ENCODE measurements at regions not wholly inside any gene's neighbourhood (a gene's known extent, or its start where the extent isn't known, plus 50 kb on each side); places are given as distances from the start of the nearest gene placed in this dataset.

DNA sequence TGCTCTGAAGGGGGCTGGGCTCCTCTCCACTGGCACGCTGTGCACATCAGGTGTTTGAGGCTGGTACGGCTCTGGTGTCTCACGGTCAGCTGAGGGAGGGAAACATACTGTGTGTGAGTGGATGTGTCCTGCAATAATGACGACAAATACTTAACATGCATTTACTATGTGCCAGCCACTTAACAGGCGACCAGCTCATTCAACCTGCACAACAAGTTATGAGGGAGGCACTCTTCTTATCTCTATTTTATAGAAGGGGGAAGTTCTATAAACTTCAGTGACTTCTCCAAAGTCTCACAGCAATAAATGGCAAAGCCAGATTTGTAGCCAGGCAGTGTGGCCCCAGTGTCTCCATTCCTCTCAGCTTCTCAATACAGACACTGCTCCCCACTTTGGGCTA is 83.1 kb upstream of the LINGO1 start:
- TF ChIP-seq, protein P1, sequence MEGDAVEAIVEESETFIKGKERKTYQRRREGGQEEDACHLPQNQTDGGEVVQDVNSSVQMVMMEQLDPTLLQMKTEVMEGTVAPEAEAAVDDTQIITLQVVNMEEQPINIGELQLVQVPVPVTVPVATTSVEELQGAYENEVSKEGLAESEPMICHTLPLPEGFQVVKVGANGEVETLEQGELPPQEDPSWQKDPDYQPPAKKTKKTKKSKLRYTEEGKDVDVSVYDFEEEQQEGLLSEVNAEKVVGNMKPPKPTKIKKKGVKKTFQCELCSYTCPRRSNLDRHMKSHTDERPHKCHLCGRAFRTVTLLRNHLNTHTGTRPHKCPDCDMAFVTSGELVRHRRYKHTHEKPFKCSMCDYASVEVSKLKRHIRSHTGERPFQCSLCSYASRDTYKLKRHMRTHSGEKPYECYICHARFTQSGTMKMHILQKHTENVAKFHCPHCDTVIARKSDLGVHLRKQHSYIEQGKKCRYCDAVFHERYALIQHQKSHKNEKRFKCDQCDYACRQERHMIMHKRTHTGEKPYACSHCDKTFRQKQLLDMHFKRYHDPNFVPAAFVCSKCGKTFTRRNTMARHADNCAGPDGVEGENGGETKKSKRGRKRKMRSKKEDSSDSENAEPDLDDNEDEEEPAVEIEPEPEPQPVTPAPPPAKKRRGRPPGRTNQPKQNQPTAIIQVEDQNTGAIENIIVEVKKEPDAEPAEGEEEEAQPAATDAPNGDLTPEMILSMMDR (IDR thresholded peaks at IDR 0.05), result no peak
- no peak for TF ChIP-seq EZH2 (IDR thresholded peaks at IDR 0.05; ENCODE audit: borderline replicate concordance, insufficient read depth, low read depth, low read length, poor library complexity, severe bottlenecking)

Measured in B cell (primary cell).